HL-60 (cell line): ENCODE measurements at regions not wholly inside any gene's neighbourhood (a gene's known extent, or its start where the extent isn't known, plus 50 kb on each side); places are given as distances from the start of the nearest gene placed in this dataset.

ENCODE experiments used
- CTCF ChIP-seq: IDR thresholded peaks from one replicate; pipeline ENCODE4 v1.5.1; 2011; ENCODE audit warnings: low read length, control low read depth, inconsistent platforms; ENCODE audit not compliant: insufficient read depth
- POLR2AphosphoS5 ChIP-seq: IDR thresholded peaks from 2 replicates; pipeline ENCODE4 v1.6.1; 2012; ENCODE audit warnings: low read depth

DNA sequence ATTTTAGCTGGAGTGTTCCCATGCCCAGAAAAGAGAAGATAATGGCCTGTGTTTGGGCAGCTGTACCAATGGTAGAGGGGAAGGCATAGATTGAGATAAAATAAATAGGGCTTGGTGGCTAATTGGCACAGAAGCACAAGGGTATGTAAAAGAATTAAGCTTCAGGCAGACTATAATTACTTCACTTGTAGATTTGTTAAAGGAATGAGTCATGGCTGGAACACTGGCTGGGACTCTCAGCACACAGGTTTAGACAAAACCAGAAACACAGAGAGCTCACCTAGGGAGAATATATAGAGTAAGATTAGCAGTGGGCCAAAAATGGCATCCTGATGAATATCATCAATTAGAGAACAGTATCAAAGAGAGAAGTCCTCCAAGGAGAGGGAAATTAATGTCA lies 198.3 kb upstream of the FIGN start:
- no peak for TF ChIP-seq CTCF
- TF ChIP-seq POLR2AphosphoS5, result no peak
